GM12864 (cell line): ENCODE measurements at regions not wholly inside any gene's neighbourhood (a gene's known extent, or its start where the extent isn't known, plus 50 kb on each side); places are given as distances from the start of the nearest gene placed in this dataset.
"Not testable (repeated sequence)": the region's sequence is repeated elsewhere in the genome, so short reads cannot be mapped to it uniquely, and the experiment has no call there.

Experiments
- DNase-seq: peaks from one replicate; pipeline ENCODE4 v3.0.0-alpha.2; 2011; ENCODE audit warnings: low read depth
- H3K4me3 ChIP-seq: 2 replicates; pipeline ENCODE4 v1.5.1; 2011; ENCODE audit warnings: mild to moderate bottlenecking, low read depth, low read length, control low read depth
- CTCF ChIP-seq: IDR thresholded peaks from 2 replicates; pipeline ENCODE4 v1.5.1; 2011; ENCODE audit warnings: low read depth, mild to moderate bottlenecking, moderate library complexity, low read length, control low read depth, inconsistent platforms; ENCODE audit errors: missing control alignments

- no peak for TF ChIP-seq CTCF
- H3K4me3 ChIP-seq: no peak overlapping the region
- DNase-seq: no peak
Observed at GRCh38 chr7:10460474-10460873, 513.2 kb upstream of the PHF14 start.

GRCh38 chr7:10463701-10464100 lies 510.0 kb upstream of the PHF14 start:
- no peak overlapping the region for H3K4me3 ChIP-seq
- DNase-seq: no peak
- no peak for TF ChIP-seq CTCF

- H3K4me3 ChIP-seq, DNase-seq: not testable (repeated sequence)
Observed at GRCh38 chr7:10465536-10465935, 508.1 kb upstream of the PHF14 start.

GRCh38 chr7:10468908-10469307 lies 504.8 kb upstream of the PHF14 start:
- no peak overlapping the region for H3K4me3 ChIP-seq
- TF ChIP-seq CTCF: no peak
- no peak for DNase-seq

- H3K4me3 ChIP-seq: no peak overlapping the region
- no peak for DNase-seq
- TF ChIP-seq CTCF: no peak
Observed at GRCh38 chr7:10469476-10469875, 504.2 kb upstream of the PHF14 start.

GRCh38 chr7:10471280-10472058 lies 502.2 kb upstream of the PHF14 start:
- TF ChIP-seq CTCF: no peak
- no peak for DNase-seq
- H3K4me3 ChIP-seq: no peak overlapping the region

- TF ChIP-seq CTCF: no peak
- DNase-seq: no peak
- H3K4me3 ChIP-seq: no peak overlapping the region
Observed at GRCh38 chr7:10472115-10472514, 501.6 kb upstream of the PHF14 start.
